PFSK-1 (cell line): ENCODE measurements at regions not wholly inside any gene's neighbourhood (a gene's known extent, or its start where the extent isn't known, plus 50 kb on each side); places are given as distances from the start of the nearest gene placed in this dataset.

Experiments
- FOXP2 ChIP-seq: optimal IDR thresholded peaks from 2 replicates; pipeline ENCODE3; 2011; ENCODE audit warnings: borderline replicate concordance, control low read depth, inconsistent platforms; ENCODE audit not compliant: insufficient read depth; ENCODE audit errors: extremely low read length, extremely low read depth
- POLR2AphosphoS5 ChIP-seq: IDR thresholded peaks from 2 replicates; pipeline ENCODE4 v1.6.1; 2012; ENCODE audit warnings: low read depth, mild to moderate bottlenecking, control low read depth, low read length, moderate library complexity
- REST ChIP-seq, 2 experiments: IDR thresholded peaks; 2 replicates each; pipeline versions ENCODE4 v1.6.1 to v1.8.0; 2011 to 2012; ENCODE audit warnings: low read depth in 2 of 2, low read length in 2 of 2, control low read depth in 1 of 2, inconsistent platforms in 1 of 2, mild to moderate bottlenecking in 1 of 2, moderate library complexity in 1 of 2; ENCODE audit not compliant: insufficient read depth in 1 of 2
- SIN3A ChIP-seq: IDR thresholded peaks from 2 replicates; pipeline ENCODE4 v1.6.1; 2012; ENCODE audit warnings: mild to moderate bottlenecking, low read length, moderate library complexity, borderline replicate concordance; ENCODE audit not compliant: insufficient read depth
- TAF1 ChIP-seq: IDR thresholded peaks from 2 replicates; pipeline ENCODE4 v1.6.1; 2012; ENCODE audit warnings: low read length, control low read depth, borderline replicate concordance; ENCODE audit not compliant: insufficient read depth

DNA sequence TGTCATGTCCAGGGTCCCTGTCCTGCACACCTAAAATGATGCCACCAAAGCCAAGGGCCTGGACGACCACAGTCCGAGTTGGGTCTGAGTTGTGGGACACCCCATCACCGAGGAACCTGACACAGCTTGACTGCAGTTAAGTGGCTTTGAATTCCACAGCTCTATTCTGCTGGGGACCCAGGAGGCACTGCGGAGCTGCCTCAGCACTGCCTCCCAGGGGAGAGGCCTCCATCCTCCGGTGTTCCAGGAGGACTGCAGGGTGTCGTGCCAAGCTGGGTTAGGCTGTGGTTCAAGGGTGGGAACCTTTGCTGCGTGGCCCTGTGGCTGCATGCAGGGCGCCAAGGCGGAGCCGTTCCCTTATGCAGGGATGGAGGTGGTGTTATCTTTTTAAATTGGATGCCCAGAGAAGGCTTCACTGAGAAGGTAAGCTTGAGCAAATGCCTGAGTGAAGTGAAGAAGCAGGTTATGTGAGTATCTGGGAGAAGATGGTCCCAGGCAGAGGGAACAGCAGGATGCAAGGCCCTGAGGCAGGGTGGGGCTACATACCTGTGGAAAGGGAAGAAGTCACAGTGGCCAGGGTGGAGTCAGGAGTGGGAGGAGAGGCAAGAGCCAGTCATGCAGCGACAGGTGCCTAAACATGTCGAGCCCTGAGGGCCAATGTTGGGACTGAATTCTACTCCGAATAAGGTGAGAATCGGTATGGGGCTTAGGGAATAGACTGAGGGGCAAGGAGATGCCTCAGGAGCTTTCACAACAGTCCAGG, 144.8 kb downstream of the TPRA1 start:
- TF ChIP-seq FOXP2 (no peak), REST (IDR thresholded peaks at IDR 0.05; ENCODE audit: insufficient read depth in 1 of 2, low read depth in 2 of 2, low read length in 2 of 2) (no peak), POLR2AphosphoS5 (no peak), TAF1 (no peak), SIN3A (no peak)

GRCh38 chr3:127444761-127445160, 145.8 kb downstream of the TPRA1 start:
- TF ChIP-seq TAF1 (no peak), SIN3A (no peak), POLR2AphosphoS5 (no peak)

GRCh38 chr3:127443581-127444375, 146.8 kb downstream of the TPRA1 start:
- no peak for TF ChIP-seq POLR2AphosphoS5
- TF ChIP-seq TAF1 = no peak
- TF ChIP-seq REST (IDR thresholded peaks at IDR 0.05; ENCODE audit: insufficient read depth in 1 of 2, low read depth in 2 of 2, low read length in 2 of 2) = no peak
- no peak for TF ChIP-seq FOXP2
- no peak for TF ChIP-seq SIN3A

DNA sequence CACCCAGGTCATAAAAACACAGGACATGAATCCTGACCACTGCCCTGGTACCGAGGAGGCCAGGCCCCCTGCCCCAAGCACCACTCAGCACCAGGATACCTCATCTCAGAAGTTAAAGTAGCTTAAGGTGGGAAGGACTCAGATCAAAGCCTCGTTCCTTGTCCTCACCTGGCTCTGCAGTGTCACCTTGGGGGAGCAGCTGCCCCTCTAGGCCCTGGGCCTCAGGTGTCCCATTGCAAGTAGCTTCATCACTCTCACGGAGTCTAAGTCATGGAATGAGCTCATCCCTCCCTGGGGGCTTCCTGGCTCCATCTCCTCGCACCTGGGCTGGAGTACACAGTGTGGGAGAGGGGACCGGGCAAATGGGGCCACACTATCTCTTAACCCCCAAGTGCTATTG, 148.0 kb downstream of the TPRA1 start:
- TF ChIP-seq REST (IDR thresholded peaks at IDR 0.05; ENCODE audit: insufficient read depth in 1 of 2, low read depth in 2 of 2, low read length in 2 of 2) (no peak), SIN3A (no peak), FOXP2 (no peak), TAF1 (no peak), POLR2AphosphoS5 (no peak)

DNA sequence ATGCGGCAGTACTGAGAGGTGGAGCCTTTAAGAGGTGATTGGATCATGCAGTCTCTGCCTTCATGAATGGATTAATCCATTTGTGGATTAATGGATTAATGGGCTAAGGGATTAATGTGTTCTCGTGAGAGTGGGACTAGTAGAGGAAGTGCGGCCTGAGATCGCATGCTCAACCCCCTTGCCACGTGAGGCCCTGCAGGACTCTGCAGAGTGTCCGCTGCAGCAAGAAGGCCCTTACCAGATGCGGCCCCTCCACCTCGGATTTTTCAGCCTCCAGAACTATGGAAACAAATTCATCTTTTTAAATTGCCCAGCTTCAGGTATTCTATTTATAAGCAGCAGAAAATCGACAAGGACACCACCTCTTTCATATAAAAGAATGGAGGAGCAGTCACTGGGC, 148.8 kb downstream of the TPRA1 start:
- TF ChIP-seq REST (IDR thresholded peaks at IDR 0.05; ENCODE audit: insufficient read depth in 1 of 2, low read depth in 2 of 2, low read length in 2 of 2) (no peak), FOXP2 (no peak), POLR2AphosphoS5 (no peak), TAF1 (no peak), SIN3A (no peak)
